HEK293 (cell line): ENCODE measurements at regions not wholly inside any gene's neighbourhood (a gene's known extent, or its start where the extent isn't known, plus 50 kb on each side); places are given as distances from the start of the nearest gene placed in this dataset.

Experiments
- BCL11B ChIP-seq: fragments of 450-650 bp; formaldehyde crosslinking; IDR thresholded peaks from 2 replicates; pipeline ENCODE4 v1.5.1; 2016; ENCODE audit warnings: low read depth, missing biosample characterization, missing genetic modification characterization
- ELK4 ChIP-seq: IDR thresholded peaks from 2 replicates; pipeline ENCODE4 v1.6.1; 2011; ENCODE audit warnings: mild to moderate bottlenecking, low read depth, low read length, borderline replicate concordance
- HOXD13 ChIP-seq: sonication (generic); formaldehyde crosslinking; IDR thresholded peaks from 2 replicates; pipeline ENCODE4 v1.8.0; 2022; ENCODE audit warnings: missing genetic modification reagents, borderline replicate concordance
- REST ChIP-seq: fragments of 450-650 bp; formaldehyde crosslinking; IDR thresholded peaks from 2 replicates; pipeline ENCODE4 v1.5.1; 2016; ENCODE audit warnings: missing biosample characterization, missing genetic modification characterization
- SCRT1 ChIP-seq: fragments of 450-650 bp; formaldehyde crosslinking; IDR thresholded peaks from 2 replicates; pipeline ENCODE4 v1.5.1; 2016; ENCODE audit warnings: missing biosample characterization, missing genetic modification characterization, borderline replicate concordance
- ZBTB11 ChIP-seq: fragments of 450-650 bp; formaldehyde crosslinking; conservative IDR thresholded peaks from 2 replicates; pipeline ENCODE4 v1.5.1; 2016; ENCODE audit warnings: low read depth, missing biosample characterization, missing genetic modification characterization
- ZNF747 ChIP-seq: fragments of 450-650 bp; formaldehyde crosslinking; IDR thresholded peaks from 2 replicates; pipeline ENCODE4 v1.5.1; 2016; ENCODE audit warnings: missing biosample characterization, missing genetic modification characterization
- TF ChIP-seq, protein P1 (sequence below): fragments of 450-650 bp; formaldehyde crosslinking; IDR thresholded peaks from 2 replicates; pipeline ENCODE4; 2016; ENCODE audit warnings: missing biosample characterization, missing genetic modification characterization
- TF ChIP-seq, protein P2 (sequence below): fragments of 450-650 bp; formaldehyde crosslinking; IDR thresholded peaks from 2 replicates; pipeline ENCODE4 v1.5.1; 2016; ENCODE audit warnings: missing biosample characterization, missing genetic modification characterization

DNA sequence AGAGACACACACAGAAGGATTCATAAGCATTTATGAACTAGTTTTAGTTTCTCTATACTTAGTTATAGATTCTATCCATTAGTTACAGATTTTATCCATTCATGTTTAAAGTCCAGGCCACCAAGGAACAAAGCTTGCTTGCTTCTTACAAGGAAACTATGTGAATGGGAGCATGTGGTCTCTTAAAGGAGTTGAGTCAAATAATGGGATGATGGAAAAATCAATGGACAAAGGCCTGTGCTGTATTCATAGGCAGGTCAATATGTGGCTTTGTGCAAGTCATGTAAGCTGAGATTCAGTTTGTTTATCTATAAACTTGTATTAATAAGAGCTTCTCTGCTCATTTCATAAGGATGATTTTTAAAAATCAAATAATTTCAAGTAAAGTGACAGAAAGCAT lies 172.8 kb upstream of the CDK1 start:
- TF ChIP-seq, protein P1, sequence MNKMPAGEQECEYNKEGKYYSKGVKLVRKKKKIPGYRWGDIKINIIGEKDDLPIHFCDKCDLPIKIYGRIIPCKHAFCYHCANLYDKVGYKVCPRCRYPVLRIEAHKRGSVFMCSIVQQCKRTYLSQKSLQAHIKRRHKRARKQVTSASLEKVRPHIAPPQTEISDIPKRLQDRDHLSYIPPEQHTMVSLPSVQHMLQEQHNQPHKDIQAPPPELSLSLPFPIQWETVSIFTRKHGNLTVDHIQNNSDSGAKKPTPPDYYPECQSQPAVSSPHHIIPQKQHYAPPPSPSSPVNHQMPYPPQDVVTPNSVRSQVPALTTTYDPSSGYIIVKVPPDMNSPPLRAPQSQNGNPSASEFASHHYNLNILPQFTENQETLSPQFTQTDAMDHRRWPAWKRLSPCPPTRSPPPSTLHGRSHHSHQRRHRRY (tag by site-specific recombination) = no peak
- TF ChIP-seq, protein P2, sequence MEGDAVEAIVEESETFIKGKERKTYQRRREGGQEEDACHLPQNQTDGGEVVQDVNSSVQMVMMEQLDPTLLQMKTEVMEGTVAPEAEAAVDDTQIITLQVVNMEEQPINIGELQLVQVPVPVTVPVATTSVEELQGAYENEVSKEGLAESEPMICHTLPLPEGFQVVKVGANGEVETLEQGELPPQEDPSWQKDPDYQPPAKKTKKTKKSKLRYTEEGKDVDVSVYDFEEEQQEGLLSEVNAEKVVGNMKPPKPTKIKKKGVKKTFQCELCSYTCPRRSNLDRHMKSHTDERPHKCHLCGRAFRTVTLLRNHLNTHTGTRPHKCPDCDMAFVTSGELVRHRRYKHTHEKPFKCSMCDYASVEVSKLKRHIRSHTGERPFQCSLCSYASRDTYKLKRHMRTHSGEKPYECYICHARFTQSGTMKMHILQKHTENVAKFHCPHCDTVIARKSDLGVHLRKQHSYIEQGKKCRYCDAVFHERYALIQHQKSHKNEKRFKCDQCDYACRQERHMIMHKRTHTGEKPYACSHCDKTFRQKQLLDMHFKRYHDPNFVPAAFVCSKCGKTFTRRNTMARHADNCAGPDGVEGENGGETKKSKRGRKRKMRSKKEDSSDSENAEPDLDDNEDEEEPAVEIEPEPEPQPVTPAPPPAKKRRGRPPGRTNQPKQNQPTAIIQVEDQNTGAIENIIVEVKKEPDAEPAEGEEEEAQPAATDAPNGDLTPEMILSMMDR = no peak
- TF ChIP-seq BCL11B (tag by site-specific recombination) (no peak), ZNF747 (no peak), ELK4 (no peak), SCRT1 (tag by site-specific recombination) (no peak), ZBTB11 (tag by site-specific recombination) (no peak), REST (no peak), HOXD13 (no peak)
